HG03571 (cell line): ENCODE measurements at regions not wholly inside any gene's neighbourhood (a gene's known extent, or its start where the extent isn't known, plus 50 kb on each side); places are given as distances from the start of the nearest gene placed in this dataset.

Experiments
- ATAC-seq: cut with Tn5 transposase; IDR thresholded peaks from one replicate; pipeline ENCODE4 v1.9.1; 2021; ENCODE audit not compliant: unreplicated experiment

DNA sequence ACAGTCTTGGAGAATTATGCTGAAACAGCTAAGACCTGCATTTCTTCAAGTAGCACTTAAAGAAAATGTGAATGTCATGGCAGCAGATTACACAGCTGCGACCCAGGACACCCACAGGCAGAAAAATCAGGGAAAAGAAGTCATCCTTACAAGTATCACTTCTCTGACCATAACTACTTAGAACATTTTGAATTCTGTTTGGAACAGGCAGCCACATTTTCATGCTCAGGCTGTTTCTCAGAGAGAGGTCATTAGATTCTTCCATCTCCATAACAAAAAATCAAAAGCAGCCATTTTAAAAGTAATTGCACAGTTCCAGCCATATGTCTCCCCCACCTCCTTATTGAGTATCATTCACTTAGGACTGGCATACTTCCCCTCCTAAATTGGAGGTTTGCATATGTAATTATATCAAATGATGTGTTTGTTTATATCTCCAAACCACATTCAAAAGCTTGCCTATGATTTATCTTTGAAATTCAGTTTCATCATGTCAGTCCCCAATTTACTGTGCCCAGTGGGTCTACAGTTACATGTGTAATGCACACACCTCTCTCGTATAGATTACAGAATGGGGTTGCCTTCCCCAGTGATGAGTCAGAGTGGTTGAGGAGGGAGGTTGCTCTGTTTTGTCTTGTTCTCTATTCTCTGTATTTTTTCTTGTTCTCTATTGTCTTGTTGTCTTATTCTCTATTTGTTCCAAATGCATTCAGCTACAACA is 276.5 kb upstream of the MTNR1B start:
- no peak for ATAC-seq

DNA sequence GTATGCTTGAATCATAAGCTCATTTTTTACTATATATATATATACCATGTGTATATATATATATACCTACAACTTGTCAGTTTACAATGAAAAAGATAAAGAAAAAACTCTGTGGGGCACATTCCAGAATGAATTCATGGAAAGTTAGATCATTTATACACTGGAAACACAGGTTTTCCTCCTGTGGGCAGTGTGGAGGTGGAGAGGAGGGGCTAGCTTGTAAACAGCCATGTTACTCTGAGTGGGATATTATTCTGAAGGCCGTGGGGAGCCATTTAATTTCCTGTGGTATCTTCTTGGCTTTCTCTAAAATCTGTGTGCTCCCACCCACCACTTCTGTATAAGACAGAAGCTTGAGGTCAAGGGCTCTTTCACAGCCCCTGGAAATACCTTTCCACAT is 273.4 kb upstream of the MTNR1B start:
- no peak for ATAC-seq

DNA sequence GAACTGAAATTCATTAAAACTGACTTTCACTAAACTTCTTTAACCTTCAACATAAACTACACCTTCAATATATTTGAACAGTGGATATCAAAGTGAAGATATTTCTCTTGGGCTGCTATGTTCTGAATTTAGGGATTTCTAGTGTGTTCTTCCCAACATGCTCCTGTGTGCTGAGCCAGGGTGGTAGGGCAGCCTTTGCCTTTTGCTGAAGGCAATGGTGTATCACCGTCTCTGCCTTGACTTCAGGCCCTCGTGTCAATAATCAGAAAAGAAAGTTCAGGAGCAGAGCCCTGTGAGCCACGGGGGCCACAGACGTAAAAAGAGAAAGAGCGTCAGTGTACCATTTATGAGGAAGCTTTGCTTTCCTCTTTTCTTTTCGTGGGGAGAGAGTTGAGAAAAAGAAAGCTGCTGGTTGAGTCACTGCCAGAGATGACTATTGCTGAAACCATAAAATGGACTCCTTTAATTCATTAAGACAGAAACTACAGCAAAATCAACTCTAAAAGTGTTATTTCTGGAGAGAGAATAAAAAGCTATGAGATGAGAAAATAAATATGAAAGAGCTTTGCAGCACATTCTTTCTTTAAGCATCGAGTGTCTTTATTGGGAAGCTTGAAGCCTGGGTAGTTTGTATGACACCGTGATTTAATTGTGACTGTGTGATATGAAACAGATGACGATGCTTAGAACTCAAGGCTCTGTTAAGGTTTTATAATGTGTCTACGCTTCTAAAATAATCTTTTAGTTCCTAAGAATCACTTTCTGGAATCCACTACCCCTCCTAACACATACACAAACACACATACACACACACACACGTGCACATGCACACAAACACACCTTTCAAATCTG is 271.8 kb upstream of the MTNR1B start:
- ATAC-seq = no peak

DNA sequence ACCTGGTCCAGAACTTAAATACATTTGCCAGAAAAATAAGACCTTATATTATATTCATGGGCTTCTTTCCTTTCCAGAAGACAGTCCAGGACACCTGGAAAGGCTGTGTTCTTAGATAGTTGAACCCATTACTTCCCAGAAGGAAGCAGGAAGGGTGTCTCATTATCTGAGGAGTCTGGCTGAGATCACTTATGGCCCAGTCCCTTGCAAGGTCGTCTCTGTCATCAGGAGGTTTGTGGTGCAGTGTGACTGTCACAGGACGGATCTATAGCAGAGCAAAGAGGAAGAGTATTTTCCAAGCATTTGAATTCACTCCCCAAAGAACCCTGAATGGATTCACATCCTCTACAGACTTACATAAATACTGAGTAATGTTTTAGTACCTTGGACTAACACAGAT is 270.7 kb upstream of the MTNR1B start:
- ATAC-seq = no peak

DNA sequence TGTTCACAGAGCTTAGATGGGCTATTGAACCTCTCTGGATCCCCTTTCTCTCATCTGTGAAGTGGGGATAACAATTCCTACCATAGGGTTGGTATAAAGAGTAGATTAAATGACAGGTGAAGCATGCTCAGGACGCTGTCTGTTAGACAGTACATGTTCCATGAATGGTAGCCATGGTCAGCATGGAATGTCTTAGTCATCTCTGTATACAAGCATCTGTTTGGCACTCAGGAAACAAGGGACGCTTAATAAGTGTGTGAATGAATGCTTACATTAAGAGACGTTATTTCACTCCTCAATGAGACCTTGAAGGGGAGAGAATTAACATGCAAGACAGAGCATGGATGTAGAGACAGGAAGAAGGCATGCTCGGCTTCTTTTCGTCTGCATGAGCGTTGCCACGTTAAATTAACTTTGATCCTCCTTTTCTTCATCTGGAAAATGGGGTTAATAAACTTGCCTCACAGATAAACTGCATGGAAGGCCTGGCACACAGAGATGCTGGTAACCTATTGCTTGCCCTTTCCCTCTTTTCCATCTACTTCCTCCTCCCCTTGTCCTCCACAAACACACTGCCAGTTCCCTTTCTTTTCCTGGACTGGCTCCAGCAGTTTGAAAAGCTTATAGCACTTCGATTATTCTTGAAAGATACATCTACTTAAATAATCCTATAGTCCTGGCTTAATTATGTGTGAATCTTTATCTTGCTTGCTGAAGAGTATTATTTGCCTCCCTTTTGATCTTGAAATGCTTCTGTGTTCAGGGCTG is 267.2 kb upstream of the MTNR1B start:
- ATAC-seq = no peak

DNA sequence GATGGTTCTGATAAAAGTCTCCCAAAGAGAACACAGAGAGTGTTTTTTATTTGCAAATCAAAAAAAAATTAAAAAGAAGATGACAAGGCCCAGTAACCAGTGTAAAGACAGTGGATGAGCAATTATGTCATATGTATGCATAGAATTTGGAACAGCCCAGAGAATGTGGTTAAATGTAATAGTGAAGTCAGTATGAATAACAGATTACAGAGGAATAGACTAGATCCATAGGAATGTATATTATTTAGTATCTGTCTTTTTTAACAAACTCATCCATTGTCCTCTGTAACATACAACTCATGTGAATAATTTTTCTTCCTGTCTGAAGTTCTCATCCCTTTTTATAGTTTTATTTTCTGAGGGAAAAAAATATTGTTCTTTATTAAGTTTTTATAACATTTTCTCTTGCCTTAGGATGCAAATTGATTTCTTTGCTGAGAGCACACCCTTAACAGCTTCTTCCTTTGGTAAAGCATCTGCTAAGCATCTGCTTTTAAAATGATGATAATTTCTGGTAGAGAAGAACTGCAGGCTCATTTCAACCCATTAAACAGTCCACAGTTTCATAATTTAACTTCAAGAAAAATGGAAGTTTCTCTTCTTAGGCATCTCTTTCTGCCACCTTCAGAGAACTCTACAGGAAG is 266.5 kb upstream of the MTNR1B start:
- ATAC-seq = no peak

DNA sequence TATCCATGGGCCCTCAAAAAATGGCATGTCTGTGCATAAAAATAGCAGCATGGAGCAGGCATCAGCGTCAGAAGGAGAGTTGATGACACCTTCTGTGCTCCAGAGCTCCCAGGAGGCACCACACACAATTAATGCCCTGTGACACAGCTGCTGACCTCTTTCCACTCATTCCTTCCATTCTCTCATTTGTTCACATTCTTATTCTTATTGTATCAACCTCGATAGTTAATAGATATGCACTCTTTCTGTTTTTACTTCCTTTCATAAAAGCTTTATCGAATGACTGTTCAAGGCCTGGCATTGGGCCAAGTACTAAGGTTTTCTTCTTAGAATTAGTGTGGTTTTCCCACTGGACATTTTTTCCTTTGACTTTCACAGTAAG is 266.0 kb upstream of the MTNR1B start:
- ATAC-seq = no peak

DNA sequence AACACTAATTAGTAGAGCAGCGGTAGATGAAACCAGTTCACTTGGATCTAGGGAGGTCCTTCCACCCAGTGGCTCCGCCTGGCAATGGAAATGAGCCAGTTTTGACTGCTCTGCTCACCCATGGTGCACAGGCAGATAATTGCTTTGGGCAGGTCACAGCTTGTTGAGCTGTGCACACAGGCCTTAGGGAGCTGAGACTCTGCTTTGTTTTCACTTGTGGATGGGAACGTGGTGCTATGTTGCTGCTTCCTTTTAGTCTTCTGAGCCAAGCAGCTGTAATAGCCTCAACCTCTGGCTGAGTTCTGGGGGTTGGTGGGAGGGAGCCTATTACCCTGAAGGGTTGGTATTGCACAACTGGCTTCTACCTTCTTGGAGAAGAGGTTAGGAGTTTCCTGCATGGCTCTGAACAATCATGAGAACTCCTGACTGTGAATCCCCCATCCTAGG is 262.3 kb upstream of the MTNR1B start:
- no peak for ATAC-seq

DNA sequence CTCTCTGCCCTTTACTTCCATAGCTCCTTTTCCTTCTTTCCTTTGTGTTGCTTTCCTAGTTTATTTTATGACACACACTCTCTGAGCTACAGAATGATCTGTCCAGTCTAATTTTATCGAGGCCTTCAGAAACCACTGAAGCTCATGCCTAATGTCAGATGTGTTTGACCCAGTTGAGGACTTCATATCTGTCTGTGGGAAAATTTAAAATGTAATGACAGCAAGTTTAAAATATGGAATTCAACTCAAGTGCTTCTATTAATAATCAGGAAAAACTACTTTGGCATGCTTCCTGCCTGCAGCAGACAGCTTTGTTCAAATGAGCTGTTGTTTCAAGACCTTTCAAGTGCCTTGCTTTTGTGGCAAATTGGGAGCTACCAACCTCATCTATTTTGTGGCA is 261.8 kb upstream of the MTNR1B start:
- no peak for ATAC-seq

DNA sequence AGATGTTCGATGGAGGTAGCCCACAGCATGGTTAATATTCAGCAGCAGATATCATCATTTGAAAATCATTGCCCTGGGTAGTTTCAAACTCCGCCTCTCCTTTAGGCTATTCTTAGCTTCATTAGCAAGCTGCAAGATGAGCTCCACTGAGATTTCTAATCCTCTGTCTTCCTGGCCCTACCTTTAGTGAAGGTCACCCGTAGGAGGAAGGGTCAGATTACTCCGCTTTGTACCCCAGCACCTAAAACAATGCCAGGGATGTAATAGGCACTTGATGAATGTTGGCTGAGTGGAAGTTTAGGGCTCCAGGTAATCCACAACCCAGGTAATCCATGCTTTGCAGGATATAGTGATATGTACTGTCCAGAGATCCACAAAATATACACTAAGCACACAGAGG is 260.1 kb upstream of the MTNR1B start:
- ATAC-seq = no peak

DNA sequence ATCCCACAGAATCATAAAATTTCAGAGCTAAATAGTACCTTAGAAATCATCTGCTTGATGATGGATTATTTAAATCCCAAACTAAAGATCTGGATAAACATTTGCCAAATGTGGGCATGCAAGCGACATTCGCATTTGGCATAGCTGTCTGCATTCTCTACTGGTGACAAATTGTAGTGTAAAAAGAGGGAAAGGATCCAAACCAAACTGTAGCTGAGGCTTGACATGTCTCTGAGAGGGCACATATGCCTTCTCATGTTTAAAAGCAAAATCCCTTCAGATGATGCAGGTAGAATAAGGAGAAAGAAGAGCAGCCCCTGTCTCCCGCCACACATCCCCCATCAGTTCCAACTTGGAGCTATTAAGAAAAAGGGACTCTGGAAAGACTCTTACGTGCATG is 257.5 kb upstream of the MTNR1B start:
- ATAC-seq = no peak

DNA sequence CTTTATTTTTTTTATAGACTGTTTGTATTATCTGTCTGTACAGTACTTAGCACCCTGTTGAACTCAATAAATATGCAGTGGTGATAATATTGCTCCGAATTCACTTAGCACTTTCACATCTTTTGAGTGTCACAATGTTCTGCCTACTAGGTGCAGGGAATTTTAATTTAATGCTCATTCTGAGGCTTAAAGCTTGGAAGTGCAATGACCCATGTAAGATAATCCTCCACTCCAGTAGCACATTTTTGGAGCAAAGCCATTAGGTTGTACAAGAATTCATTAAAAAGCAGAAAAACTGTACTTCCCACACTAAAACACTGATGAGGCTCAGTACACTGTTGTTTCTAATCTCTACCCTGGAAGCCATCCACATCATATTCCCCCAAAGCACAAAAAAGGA is 255.3 kb upstream of the MTNR1B start:
- ATAC-seq = no peak

DNA sequence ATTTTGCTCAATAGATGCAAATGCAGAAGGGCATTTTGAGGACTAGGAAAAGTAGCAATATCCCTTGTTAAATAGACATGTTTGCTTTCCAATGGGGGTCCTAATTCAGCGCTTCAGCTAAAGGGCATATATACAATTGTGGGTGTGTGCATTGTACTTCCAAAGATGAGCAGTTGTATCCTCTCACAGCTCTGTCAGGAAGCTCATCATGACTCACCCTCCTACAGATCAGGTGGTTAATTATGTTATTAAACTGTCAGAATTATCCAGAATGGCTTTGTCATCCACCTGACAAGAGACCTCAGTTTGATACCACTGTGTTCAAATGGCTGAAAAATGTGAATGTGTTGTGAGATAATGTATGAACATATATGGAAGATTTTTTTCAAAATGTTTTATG is 252.2 kb upstream of the MTNR1B start:
- no peak for ATAC-seq

DNA sequence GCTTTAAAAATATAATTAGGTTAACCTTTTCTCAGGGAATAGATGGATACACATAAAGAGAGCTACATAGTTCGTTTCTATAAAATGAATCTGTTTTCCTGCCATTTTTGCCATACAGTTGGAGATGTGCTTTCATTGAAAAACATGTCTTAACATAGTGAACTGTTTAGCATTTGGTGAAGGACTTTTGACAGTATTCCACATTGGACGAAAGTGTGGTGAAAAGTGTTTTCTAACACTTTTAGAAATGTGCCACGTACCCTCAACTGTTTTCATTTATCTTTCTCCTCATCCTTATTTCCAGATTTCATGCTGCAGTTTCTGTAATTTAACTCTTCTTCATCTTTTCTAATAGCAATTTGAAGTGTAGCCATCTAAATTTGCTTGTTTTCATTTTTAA is 249.1 kb upstream of the MTNR1B start:
- no peak for ATAC-seq

DNA sequence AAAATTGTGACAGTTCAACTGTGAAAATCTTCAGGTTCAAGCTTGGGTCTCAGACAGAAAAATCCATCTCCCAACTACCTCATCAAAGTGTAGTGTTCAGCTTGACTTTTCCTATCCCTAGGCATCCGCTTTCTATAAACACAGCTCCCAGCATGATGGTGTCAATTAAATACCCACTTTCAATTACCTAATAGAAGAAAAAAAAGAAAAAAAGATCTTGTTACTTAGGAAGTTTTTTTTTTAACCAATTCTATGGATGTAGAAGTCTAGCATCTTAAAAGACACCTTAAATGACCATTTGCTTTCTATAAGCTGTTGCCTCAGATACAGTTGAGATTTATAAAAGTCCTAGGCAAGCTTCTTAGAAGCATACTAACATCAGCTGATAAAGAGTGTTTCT is 244.1 kb upstream of the MTNR1B start:
- ATAC-seq = no peak

DNA sequence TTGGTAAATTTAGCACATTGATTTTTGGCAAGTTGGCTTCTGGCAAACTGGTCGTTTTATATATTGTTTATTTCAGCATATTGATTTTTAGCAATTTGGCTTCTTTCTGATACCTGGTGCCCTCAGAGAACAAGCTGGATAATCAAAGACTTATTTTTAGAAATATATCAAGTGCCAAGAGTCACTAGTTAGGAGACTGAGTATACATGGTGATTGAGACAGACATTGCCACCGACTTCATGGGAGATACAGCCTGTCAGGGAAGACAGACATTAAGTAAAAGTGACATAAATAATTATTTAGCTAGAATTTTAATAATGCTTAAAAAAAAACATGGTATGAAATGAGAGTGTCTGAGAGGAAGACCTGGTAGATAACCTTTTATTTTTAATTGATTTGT is 242.3 kb upstream of the MTNR1B start:
- ATAC-seq = no peak

DNA sequence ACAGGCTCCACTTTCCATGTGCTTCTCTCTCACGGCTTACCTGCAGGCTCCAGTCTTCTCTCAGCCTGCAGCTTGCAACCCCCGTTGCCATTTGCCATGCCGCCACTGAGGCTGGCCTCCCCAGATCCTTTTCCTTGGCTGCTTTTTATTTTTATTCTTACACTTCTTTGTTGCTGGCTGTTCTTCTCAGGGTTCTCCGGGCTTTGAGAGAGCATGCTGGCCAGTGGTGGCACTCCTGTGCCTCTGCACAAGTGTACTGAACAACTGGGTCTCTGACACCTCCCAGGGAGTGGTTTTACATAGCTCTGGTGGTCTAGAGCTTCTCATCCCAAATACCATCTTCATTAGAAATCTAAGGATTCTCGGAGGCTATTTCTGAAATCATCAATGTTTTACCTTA is 241.7 kb upstream of the MTNR1B start:
- no peak for ATAC-seq

DNA sequence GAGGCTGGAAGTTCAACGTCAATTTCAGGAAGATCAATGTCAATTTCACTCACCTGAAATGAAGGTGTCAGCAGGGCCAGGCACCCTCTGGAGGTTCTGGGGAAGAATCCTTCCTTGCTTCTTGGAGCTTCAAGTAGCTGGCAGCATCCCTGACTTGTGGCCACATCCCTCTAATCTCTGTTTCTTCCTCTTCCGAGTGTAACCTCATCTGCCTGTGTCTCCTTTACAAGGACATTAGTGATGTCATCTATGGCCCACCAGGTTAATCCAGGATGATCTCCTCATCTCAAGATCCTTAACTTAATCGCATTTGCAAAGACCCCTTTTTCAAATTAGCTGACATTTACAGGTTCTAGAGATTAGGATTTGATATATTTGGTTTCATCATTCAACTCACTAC is 240.8 kb upstream of the MTNR1B start:
- ATAC-seq = no peak

DNA sequence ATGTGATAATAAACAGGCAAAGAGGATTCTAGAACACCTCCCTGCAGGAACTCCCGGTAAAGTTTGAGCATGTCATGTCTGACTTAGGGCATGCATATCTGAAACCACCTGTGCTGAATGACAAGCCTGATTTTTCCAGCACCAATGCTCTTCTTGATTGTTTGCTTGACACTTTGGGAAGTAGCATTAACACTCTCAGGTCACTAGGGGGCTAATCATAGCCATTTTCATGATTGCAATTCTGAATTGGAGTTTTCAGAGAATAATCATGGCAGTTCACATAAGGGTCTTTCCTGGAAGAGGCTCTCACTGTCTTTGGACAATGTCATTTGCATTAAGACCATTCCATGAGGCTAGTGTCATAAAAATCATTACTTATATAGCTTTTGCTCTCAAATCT is 234.4 kb upstream of the MTNR1B start:
- ATAC-seq = no peak

DNA sequence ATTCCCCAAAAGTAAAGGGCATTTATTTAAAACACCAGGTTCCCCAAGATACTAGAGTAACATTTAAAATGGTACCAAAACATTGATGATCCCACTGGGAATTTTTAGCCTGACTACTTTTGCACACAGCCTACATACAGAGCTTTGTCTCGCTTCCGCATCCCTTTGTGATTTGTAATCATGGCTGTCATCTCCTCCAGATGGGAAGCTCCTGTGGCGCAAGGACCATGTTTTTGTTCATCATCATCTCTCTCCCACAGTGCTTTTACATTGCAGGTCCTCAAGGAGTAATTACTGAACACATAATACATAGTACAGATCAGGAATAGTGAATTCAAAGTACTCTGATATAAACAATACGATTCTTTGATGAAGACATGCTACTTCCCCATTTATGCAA is 231.2 kb upstream of the MTNR1B start:
- ATAC-seq = no peak

DNA sequence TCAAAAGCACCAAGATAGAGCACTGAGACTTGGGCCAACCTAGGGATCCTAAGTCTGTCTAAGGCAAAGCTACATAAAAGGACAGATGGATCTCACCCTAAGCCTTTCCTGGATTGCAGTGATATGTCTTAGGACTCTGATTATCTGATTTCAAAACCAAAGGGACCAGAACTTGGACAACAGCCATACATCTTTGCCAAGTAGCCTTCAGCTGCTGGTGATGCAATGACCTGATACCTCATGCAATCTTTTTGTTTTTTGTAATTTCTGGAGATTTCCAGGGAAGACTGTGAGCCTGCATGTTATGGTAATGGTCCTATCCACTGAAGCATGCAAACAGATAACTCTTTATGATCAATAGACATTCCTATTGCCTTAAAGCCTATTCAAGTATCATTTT is 230.4 kb upstream of the MTNR1B start:
- no peak for ATAC-seq
